ENCODE measurements at regions not wholly inside any gene's neighbourhood (a gene's known extent, or its start where the extent isn't known, plus 50 kb on each side); places are given as distances from the start of the nearest gene placed in this dataset.

GRCh38 chr9:36759141-36759540 lies 186.4 kb downstream of the MELK start:
- TF ChIP-seq JUNB (IDR thresholded peaks at IDR 0.05; ENCODE audit: unreplicated experiment) (no peak), CTCF (conservative IDR thresholded peaks at IDR 0.05; ENCODE audit: low read depth in 2 of 2) (no peak), EZH2 (IDR thresholded peaks at IDR 0.05; ENCODE audit: low read depth, unreplicated experiment) (no peak), POLR2AphosphoS5 (IDR thresholded peaks at IDR 0.05; ENCODE audit: low read depth) (no peak), EZH2phosphoT487 (IDR thresholded peaks at IDR 0.05; ENCODE audit: unreplicated experiment) (no peak), CREB1 (CRISPR knock-in tag; IDR thresholded peaks at IDR 0.05; ENCODE audit: low read depth) (no peak), NANOG (IDR thresholded peaks at IDR 0.05; ENCODE audit: borderline replicate concordance) (no peak)
- TF ChIP-seq, protein P1, sequence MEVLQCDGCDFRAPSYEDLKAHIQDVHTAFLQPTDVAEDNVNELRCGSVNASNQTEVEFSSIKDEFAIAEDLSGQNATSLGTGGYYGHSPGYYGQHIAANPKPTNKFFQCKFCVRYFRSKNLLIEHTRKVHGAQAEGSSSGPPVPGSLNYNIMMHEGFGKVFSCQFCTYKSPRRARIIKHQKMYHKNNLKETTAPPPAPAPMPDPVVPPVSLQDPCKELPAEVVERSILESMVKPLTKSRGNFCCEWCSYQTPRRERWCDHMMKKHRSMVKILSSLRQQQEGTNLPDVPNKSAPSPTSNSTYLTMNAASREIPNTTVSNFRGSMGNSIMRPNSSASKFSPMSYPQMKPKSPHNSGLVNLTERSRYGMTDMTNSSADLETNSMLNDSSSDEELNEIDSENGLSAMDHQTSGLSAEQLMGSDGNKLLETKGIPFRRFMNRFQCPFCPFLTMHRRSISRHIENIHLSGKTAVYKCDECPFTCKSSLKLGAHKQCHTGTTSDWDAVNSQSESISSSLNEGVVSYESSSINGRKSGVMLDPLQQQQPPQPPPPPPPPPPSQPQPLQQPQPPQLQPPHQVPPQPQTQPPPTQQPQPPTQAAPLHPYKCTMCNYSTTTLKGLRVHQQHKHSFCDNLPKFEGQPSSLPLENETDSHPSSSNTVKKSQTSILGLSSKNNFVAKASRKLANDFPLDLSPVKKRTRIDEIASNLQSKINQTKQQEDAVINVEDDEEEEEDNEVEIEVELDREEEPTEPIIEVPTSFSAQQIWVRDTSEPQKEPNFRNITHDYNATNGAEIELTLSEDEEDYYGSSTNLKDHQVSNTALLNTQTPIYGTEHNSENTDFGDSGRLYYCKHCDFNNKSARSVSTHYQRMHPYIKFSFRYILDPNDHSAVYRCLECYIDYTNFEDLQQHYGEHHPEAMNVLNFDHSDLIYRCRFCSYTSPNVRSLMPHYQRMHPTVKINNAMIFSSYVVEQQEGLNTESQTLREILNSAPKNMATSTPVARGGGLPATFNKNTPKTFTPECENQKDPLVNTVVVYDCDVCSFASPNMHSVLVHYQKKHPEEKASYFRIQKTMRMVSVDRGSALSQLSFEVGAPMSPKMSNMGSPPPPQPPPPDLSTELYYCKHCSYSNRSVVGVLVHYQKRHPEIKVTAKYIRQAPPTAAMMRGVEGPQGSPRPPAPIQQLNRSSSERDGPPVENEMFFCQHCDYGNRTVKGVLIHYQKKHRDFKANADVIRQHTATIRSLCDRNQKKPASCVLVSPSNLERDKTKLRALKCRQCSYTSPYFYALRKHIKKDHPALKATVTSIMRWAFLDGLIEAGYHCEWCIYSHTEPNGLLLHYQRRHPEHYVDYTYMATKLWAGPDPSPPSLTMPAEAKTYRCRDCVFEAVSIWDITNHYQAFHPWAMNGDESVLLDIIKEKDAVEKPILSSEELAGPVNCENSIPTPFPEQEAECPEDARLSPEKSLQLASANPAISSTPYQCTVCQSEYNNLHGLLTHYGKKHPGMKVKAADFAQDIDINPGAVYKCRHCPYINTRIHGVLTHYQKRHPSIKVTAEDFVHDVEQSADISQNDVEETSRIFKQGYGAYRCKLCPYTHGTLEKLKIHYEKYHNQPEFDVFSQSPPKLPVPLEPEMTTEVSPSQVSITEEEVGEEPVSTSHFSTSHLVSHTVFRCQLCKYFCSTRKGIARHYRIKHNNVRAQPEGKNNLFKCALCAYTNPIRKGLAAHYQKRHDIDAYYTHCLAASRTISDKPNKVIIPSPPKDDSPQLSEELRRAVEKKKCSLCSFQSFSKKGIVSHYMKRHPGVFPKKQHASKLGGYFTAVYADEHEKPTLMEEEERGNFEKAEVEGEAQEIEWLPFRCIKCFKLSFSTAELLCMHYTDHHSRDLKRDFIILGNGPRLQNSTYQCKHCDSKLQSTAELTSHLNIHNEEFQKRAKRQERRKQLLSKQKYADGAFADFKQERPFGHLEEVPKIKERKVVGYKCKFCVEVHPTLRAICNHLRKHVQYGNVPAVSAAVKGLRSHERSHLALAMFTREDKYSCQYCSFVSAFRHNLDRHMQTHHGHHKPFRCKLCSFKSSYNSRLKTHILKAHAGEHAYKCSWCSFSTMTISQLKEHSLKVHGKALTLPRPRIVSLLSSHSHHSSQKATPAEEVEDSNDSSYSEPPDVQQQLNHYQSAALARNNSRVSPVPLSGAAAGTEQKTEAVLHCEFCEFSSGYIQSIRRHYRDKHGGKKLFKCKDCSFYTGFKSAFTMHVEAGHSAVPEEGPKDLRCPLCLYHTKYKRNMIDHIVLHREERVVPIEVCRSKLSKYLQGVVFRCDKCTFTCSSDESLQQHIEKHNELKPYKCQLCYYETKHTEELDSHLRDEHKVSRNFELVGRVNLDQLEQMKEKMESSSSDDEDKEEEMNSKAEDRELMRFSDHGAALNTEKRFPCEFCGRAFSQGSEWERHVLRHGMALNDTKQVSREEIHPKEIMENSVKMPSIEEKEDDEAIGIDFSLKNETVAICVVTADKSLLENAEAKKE (CRISPR knock-in tag; IDR thresholded peaks at IDR 0.05) = no peak
- TF ChIP-seq, protein P2, sequence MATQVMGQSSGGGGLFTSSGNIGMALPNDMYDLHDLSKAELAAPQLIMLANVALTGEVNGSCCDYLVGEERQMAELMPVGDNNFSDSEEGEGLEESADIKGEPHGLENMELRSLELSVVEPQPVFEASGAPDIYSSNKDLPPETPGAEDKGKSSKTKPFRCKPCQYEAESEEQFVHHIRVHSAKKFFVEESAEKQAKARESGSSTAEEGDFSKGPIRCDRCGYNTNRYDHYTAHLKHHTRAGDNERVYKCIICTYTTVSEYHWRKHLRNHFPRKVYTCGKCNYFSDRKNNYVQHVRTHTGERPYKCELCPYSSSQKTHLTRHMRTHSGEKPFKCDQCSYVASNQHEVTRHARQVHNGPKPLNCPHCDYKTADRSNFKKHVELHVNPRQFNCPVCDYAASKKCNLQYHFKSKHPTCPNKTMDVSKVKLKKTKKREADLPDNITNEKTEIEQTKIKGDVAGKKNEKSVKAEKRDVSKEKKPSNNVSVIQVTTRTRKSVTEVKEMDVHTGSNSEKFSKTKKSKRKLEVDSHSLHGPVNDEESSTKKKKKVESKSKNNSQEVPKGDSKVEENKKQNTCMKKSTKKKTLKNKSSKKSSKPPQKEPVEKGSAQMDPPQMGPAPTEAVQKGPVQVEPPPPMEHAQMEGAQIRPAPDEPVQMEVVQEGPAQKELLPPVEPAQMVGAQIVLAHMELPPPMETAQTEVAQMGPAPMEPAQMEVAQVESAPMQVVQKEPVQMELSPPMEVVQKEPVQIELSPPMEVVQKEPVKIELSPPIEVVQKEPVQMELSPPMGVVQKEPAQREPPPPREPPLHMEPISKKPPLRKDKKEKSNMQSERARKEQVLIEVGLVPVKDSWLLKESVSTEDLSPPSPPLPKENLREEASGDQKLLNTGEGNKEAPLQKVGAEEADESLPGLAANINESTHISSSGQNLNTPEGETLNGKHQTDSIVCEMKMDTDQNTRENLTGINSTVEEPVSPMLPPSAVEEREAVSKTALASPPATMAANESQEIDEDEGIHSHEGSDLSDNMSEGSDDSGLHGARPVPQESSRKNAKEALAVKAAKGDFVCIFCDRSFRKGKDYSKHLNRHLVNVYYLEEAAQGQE (IDR thresholded peaks at IDR 0.05; ENCODE audit: unreplicated experiment) = no peak
- TF ChIP-seq, protein P3, sequence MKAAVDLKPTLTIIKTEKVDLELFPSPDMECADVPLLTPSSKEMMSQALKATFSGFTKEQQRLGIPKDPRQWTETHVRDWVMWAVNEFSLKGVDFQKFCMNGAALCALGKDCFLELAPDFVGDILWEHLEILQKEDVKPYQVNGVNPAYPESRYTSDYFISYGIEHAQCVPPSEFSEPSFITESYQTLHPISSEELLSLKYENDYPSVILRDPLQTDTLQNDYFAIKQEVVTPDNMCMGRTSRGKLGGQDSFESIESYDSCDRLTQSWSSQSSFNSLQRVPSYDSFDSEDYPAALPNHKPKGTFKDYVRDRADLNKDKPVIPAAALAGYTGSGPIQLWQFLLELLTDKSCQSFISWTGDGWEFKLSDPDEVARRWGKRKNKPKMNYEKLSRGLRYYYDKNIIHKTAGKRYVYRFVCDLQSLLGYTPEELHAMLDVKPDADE (IDR thresholded peaks at IDR 0.05) = no peak

Measured in GM23338 (cell line).